HL-60 (cell line): ENCODE measurements at regions not wholly inside any gene's neighbourhood (a gene's known extent, or its start where the extent isn't known, plus 50 kb on each side); places are given as distances from the start of the nearest gene placed in this dataset.

Experiments
- DNase-seq, 2 experiments: peaks; one replicate each; pipeline ENCODE4 v3.0.0-alpha.2; 2010 to 2020; ENCODE audit warnings: low read depth in 1 of 2, low spot score in 1 of 2
- H3K27ac ChIP-seq: fragments of 250-450 bp; sonication (Bioruptor Pico); replicated peaks from 2 replicates; pipeline ENCODE4 v1.5.1; 2020; ENCODE audit warnings: mild to moderate bottlenecking, moderate library complexity
- H3K27me3 ChIP-seq: fragments of 250-450 bp; sonication (Bioruptor Pico); 2 replicates; pipeline ENCODE4 v1.5.1; 2021; ENCODE audit warnings: mild to moderate bottlenecking, moderate library complexity; ENCODE audit not compliant: insufficient read depth, poor library complexity, severe bottlenecking
- H3K4me3 ChIP-seq: replicated peaks from 2 replicates; pipeline ENCODE4 v1.5.1; 2011; ENCODE audit warnings: mild to moderate bottlenecking, control low read depth, low read length; ENCODE audit not compliant: insufficient read depth
- GABPA ChIP-seq: IDR thresholded peaks from 2 replicates; pipeline ENCODE4 v1.6.1; 2012; ENCODE audit warnings: low read depth
- POLR2AphosphoS5 ChIP-seq: IDR thresholded peaks from 2 replicates; pipeline ENCODE4 v1.6.1; 2012; ENCODE audit warnings: low read depth
- SPI1 ChIP-seq: IDR thresholded peaks from 2 replicates; pipeline ENCODE4 v1.6.1; 2012; ENCODE audit warnings: low read depth, mild to moderate bottlenecking, borderline replicate concordance
- TF ChIP-seq, protein P1 (sequence below): IDR thresholded peaks from one replicate; pipeline ENCODE4 v1.5.1; 2011; ENCODE audit warnings: low read length, control low read depth, inconsistent platforms; ENCODE audit not compliant: insufficient read depth
- TF ChIP-seq, protein P2 (sequence below): IDR thresholded peaks from 2 replicates; pipeline ENCODE4 v1.6.1; 2012; ENCODE audit warnings: low read depth; ENCODE audit not compliant: insufficient replicate concordance

DNA sequence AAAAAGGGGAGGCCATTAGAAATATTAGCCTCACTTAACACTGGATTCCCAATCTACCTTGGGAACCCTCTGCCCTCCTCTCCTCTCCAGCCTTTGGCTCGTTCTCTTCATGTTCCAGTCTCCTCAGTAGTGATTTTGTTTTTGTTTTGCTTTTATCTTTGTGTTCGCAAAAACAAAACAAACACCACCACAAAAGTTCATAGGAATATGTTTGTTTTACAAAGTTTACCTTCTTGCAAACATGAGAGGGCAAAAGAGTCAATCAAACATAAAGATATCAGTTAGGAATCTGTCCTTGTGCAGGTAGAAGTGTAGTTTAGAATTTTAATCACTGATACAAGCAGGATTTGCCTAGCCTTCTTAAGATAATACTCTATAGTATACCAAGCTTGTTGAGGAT is 179.7 kb upstream of the GUCY1A2 start:
- Histone ChIP-seq H3K27me3 (no peaks in the 10 kb centered on the region), H3K4me3 (no peak overlapping the region), H3K27ac (no peak overlapping the region)
- DNase-seq = no peak
- no peak for TF ChIP-seq GABPA
- no peak for TF ChIP-seq POLR2AphosphoS5
- TF ChIP-seq, protein P1, sequence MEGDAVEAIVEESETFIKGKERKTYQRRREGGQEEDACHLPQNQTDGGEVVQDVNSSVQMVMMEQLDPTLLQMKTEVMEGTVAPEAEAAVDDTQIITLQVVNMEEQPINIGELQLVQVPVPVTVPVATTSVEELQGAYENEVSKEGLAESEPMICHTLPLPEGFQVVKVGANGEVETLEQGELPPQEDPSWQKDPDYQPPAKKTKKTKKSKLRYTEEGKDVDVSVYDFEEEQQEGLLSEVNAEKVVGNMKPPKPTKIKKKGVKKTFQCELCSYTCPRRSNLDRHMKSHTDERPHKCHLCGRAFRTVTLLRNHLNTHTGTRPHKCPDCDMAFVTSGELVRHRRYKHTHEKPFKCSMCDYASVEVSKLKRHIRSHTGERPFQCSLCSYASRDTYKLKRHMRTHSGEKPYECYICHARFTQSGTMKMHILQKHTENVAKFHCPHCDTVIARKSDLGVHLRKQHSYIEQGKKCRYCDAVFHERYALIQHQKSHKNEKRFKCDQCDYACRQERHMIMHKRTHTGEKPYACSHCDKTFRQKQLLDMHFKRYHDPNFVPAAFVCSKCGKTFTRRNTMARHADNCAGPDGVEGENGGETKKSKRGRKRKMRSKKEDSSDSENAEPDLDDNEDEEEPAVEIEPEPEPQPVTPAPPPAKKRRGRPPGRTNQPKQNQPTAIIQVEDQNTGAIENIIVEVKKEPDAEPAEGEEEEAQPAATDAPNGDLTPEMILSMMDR = no peak
- TF ChIP-seq, protein P2, sequence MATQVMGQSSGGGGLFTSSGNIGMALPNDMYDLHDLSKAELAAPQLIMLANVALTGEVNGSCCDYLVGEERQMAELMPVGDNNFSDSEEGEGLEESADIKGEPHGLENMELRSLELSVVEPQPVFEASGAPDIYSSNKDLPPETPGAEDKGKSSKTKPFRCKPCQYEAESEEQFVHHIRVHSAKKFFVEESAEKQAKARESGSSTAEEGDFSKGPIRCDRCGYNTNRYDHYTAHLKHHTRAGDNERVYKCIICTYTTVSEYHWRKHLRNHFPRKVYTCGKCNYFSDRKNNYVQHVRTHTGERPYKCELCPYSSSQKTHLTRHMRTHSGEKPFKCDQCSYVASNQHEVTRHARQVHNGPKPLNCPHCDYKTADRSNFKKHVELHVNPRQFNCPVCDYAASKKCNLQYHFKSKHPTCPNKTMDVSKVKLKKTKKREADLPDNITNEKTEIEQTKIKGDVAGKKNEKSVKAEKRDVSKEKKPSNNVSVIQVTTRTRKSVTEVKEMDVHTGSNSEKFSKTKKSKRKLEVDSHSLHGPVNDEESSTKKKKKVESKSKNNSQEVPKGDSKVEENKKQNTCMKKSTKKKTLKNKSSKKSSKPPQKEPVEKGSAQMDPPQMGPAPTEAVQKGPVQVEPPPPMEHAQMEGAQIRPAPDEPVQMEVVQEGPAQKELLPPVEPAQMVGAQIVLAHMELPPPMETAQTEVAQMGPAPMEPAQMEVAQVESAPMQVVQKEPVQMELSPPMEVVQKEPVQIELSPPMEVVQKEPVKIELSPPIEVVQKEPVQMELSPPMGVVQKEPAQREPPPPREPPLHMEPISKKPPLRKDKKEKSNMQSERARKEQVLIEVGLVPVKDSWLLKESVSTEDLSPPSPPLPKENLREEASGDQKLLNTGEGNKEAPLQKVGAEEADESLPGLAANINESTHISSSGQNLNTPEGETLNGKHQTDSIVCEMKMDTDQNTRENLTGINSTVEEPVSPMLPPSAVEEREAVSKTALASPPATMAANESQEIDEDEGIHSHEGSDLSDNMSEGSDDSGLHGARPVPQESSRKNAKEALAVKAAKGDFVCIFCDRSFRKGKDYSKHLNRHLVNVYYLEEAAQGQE = no peak
- no peak for TF ChIP-seq SPI1

DNA sequence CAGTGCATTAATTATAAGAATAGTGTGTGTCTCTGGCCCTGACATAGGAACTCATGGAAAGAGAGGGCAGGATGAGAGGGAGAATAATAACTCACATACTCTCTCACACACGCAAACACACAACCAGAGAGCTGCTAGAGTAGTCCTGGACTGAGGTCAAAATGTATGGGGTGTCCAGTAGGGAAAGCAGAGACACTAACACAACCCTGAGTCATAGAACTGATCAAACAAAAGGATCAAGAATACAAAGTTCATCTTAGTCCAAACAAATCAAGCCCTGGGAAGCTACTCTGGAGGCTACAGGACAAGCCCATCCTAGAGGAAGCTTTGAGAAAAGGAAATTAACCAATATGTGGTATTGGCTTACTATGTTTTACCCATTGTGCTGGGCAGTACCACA is 178.5 kb upstream of the GUCY1A2 start:
- DNase-seq = no peak
- Histone ChIP-seq H3K27me3 (no peaks in the 10 kb centered on the region), H3K27ac (no peak overlapping the region), H3K4me3 (no peak overlapping the region)
- TF ChIP-seq SPI1 = no peak
- TF ChIP-seq GABPA = no peak
- TF ChIP-seq POLR2AphosphoS5 = no peak
- TF ChIP-seq, protein P2 = no peak
- TF ChIP-seq, protein P1 = no peak

DNA sequence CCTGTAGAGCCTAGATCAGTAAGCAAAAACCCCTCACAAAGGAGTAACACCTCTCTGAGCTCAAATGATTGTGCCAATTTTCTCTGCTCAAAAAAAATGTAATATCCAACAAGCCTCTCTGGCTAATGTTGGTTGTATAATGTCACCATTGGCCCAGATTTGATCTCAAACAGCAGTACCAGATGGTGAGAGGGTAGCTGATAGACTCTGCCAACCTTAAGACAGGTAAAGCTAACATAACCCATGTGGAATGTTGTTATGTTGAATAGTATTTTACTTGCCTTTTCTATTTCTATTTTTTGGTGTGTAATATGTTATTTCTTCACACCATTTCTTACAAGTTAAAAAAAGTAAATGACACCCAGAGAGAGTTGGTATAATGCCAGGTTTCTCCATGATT is 166.7 kb upstream of the GUCY1A2 start:
- H3K27me3 ChIP-seq = no peaks in the 10 kb centered on the region
- no peak for DNase-seq
- no peak overlapping the region for H3K4me3 ChIP-seq
- no peak overlapping the region for H3K27ac ChIP-seq
- no peak for TF ChIP-seq GABPA
- TF ChIP-seq POLR2AphosphoS5 = no peak
- TF ChIP-seq, protein P2 = no peak
- TF ChIP-seq, protein P1 = no peak
- no peak for TF ChIP-seq SPI1
